Lower lobe of right lung (tissue), 2 donors: ENCODE measurements at regions not wholly inside any gene's neighbourhood (a gene's known extent, or its start where the extent isn't known, plus 50 kb on each side); places are given as distances from the start of the nearest gene placed in this dataset.

ENCODE experiments used
- ATAC-seq, 2 donors: fragments of 200-7000 bp; cut with Tn5 transposase; one replicate each; pipeline ENCODE4 v1.9.1; 2020 to 2022; ENCODE audit warnings: mild to moderate bottlenecking in 2 of 2, moderate library complexity in 2 of 2
- DNase-seq: peaks from one replicate; pipeline ENCODE4 v3.0.0-alpha.2; 2020
- H3K27ac ChIP-seq: fragments of 200-600 bp; one replicate; pipeline ENCODE4 v1.8.0; 2022
- H3K27me3 ChIP-seq: fragments of 200-600 bp; one replicate; pipeline ENCODE4 v1.8.0; 2022; ENCODE audit warnings: low read depth
- H3K36me3 ChIP-seq: fragments of 200-600 bp; one replicate; pipeline ENCODE4 v1.8.0; 2022; ENCODE audit warnings: mild to moderate bottlenecking
- H3K4me1 ChIP-seq: fragments of 200-600 bp; one replicate; pipeline ENCODE4 v1.8.0; 2022
- H3K4me3 ChIP-seq: fragments of 200-600 bp; one replicate; pipeline ENCODE4 v1.8.0; 2022; ENCODE audit warnings: mild to moderate bottlenecking
- H3K9me3 ChIP-seq: fragments of 200-600 bp; one replicate; pipeline ENCODE4 v1.8.0; 2022
- CTCF ChIP-seq: fragments of 200-600 bp; IDR thresholded peaks from one replicate; pipeline ENCODE4 v1.8.0; 2022; ENCODE audit warnings: antibody characterized with exemption, mild to moderate bottlenecking
- intact Hi-C: fragments of 100-400 bp; cut with DNase I; formaldehyde crosslinking; loops from one replicate; pipeline ENCODE4 v1.11.0; 2022
- donor health status: DM: no; HTN: yes; CAD: no; lungs with severe emphysema.

GRCh38 chr4:96016634-96017299, 176.9 kb downstream of the PDHA2 start:
- Histone ChIP-seq H3K4me3 (no peak overlapping the region), H3K27me3 (no peaks in the 10 kb centered on the region), H3K27ac (no peak overlapping the region), H3K4me1 (no peaks in the 10 kb centered on the region), H3K9me3 (no peaks in the 10 kb centered on the region), H3K36me3 (no peaks in the 10 kb centered on the region)
- ATAC-seq (peak in 1 of 2 donors; percentile 9), DNase-seq (no peak)
- intact Hi-C loops = no loop called here
- TF ChIP-seq CTCF = no peak

- Histone ChIP-seq H3K4me3 (no peak overlapping the region), H3K27me3 (no peaks in the 10 kb centered on the region), H3K36me3 (no peaks in the 10 kb centered on the region), H3K4me1 (no peaks in the 10 kb centered on the region), H3K9me3 (no peaks in the 10 kb centered on the region), H3K27ac (no peak overlapping the region)
- DNase-seq = no peak
- TF ChIP-seq CTCF = no peak
- intact Hi-C loops = no loop called here
- ATAC-seq = no peak
Measured at GRCh38 chr4:96025011-96025410, 185.1 kb downstream of the PDHA2 start.

- no peaks in the 10 kb centered on the region for H3K27me3 ChIP-seq
- no peak overlapping the region for H3K4me3 ChIP-seq
- no peak for TF ChIP-seq CTCF
- ATAC-seq (no peak), DNase-seq (no peak)
- intact Hi-C loops = no loop called here
- H3K36me3 ChIP-seq = no peaks in the 10 kb centered on the region
- H3K9me3 ChIP-seq = no peaks in the 10 kb centered on the region
- no peak overlapping the region for H3K27ac ChIP-seq
- H3K4me1 ChIP-seq = no peaks in the 10 kb centered on the region
Measured at GRCh38 chr4:96035727-96036126, 195.8 kb downstream of the PDHA2 start.

GRCh38 chr4:96036781-96037180, 196.9 kb downstream of the PDHA2 start:
- H3K27ac ChIP-seq = no peak overlapping the region
- no peak for DNase-seq
- TF ChIP-seq CTCF = no peak
- H3K36me3 ChIP-seq = no peaks in the 10 kb centered on the region
- no peaks in the 10 kb centered on the region for H3K4me1 ChIP-seq
- no peaks in the 10 kb centered on the region for H3K27me3 ChIP-seq
- H3K4me3 ChIP-seq = no peak overlapping the region
- no peaks in the 10 kb centered on the region for H3K9me3 ChIP-seq
- ATAC-seq = no peak
- intact Hi-C loops = no loop called here

GRCh38 chr4:96037705-96038104, 197.8 kb downstream of the PDHA2 start:
- Histone ChIP-seq H3K27me3 (no peaks in the 10 kb centered on the region), H3K4me3 (no peak overlapping the region), H3K27ac (no peak overlapping the region), H3K9me3 (no peaks in the 10 kb centered on the region), H3K36me3 (no peaks in the 10 kb centered on the region), H3K4me1 (no peaks in the 10 kb centered on the region)
- intact Hi-C loops = no loop called here
- no peak for ATAC-seq
- no peak for DNase-seq
- TF ChIP-seq CTCF = no peak
